Mesenchymal stem cell (in vitro differentiated cells and primary cell): ENCODE measurements at regions not wholly inside any gene's neighbourhood (a gene's known extent, or its start where the extent isn't known, plus 50 kb on each side); places are given as distances from the start of the nearest gene placed in this dataset.

Source experiments
- DNase-seq: peaks from one replicate; pipeline ENCODE4 v3.0.0-alpha.2; 2013
- H2AFZ ChIP-seq: one replicate; pipeline ENCODE4 v1.6.1; 2013; ENCODE audit warnings: low read depth, mild to moderate bottlenecking, control low read depth, inconsistent platforms, low read length, moderate library complexity
- H2AK5ac ChIP-seq: 2 replicates; pipeline ENCODE4 v1.6.1; 2013; ENCODE audit warnings: low read length, moderate library complexity, mild to moderate bottlenecking, inconsistent platforms; ENCODE audit not compliant: severe bottlenecking
- H2BK120ac ChIP-seq: one replicate; pipeline ENCODE4 v1.6.1; 2013; ENCODE audit warnings: low read depth, mild to moderate bottlenecking, inconsistent platforms, low read length, moderate library complexity
- H2BK12ac ChIP-seq, 2 experiments: one replicate each; pipeline ENCODE4 v1.6.1; 2013; ENCODE audit warnings: inconsistent platforms in 2 of 2, low read length in 2 of 2, mild to moderate bottlenecking in 2 of 2, moderate library complexity in 2 of 2, control low read depth in 1 of 2
- H2BK15ac ChIP-seq: one replicate; pipeline ENCODE4 v1.6.1; 2013; ENCODE audit warnings: mild to moderate bottlenecking, low read depth, inconsistent platforms; ENCODE audit not compliant: poor library complexity, severe bottlenecking
- H2BK5ac ChIP-seq: 2 replicates; pipeline ENCODE4 v1.6.1; 2013; ENCODE audit warnings: low read depth, mild to moderate bottlenecking, low read length, control low read depth, inconsistent platforms; ENCODE audit not compliant: poor library complexity, severe bottlenecking
- H3K14ac ChIP-seq, 2 experiments: one replicate each; pipeline ENCODE4 v1.6.1; 2013; ENCODE audit warnings: inconsistent platforms in 2 of 2, low read length in 2 of 2, control low read depth in 1 of 2, mild to moderate bottlenecking in 1 of 2, moderate library complexity in 1 of 2
- H3K18ac ChIP-seq, 2 experiments: one replicate each; pipeline ENCODE4 v1.6.1; 2013; ENCODE audit warnings: inconsistent platforms in 2 of 2, low read length in 2 of 2, control low read depth in 1 of 2, low read depth in 1 of 2, mild to moderate bottlenecking in 1 of 2
- H3K23ac ChIP-seq, 2 experiments: one replicate each; pipeline ENCODE4 v1.6.1; 2013; ENCODE audit warnings: inconsistent platforms in 2 of 2, low read length in 2 of 2, mild to moderate bottlenecking in 2 of 2, moderate library complexity in 2 of 2, control low read depth in 1 of 2
- H3K27ac ChIP-seq: 2 replicates; pipeline ENCODE4 v1.5.1; 2013; ENCODE audit warnings: mild to moderate bottlenecking, moderate library complexity, low read length, control low read depth, inconsistent platforms; ENCODE audit not compliant: poor library complexity, severe bottlenecking
- H3K27me3 ChIP-seq, 2 experiments: 2 replicates each; pipeline versions ENCODE4 v1.6.1 to v1.7.0; 2013; ENCODE audit warnings: low read length in 2 of 2, mild to moderate bottlenecking in 2 of 2, moderate library complexity in 2 of 2, control low read depth in 1 of 2, inconsistent platforms in 1 of 2; ENCODE audit not compliant: control insufficient read depth in 1 of 2, insufficient read depth in 1 of 2
- H3K36me3 ChIP-seq, 2 experiments: 2 replicates each; pipeline versions ENCODE4 v1.6.1 to v1.7.0; 2013; ENCODE audit warnings: low read length in 2 of 2, control low read depth in 1 of 2, inconsistent platforms in 1 of 2, low read depth in 1 of 2, mild to moderate bottlenecking in 1 of 2; ENCODE audit not compliant: insufficient read depth in 2 of 2, control insufficient read depth in 1 of 2
- H3K4ac ChIP-seq, 2 experiments: one replicate each; pipeline ENCODE4 v1.6.1; 2013; ENCODE audit warnings: inconsistent platforms in 2 of 2, low read length in 2 of 2, mild to moderate bottlenecking in 2 of 2, moderate library complexity in 2 of 2, control low read depth in 1 of 2, low read depth in 1 of 2
- H3K4me1 ChIP-seq: 2 replicates; pipeline ENCODE4 v1.6.1; 2013; ENCODE audit warnings: low read depth, low read length, control low read depth; ENCODE audit not compliant: control insufficient read depth, insufficient read depth
- H3K4me2 ChIP-seq: 2 replicates; pipeline ENCODE4 v1.6.1; 2013; ENCODE audit warnings: low read length, mild to moderate bottlenecking, inconsistent platforms; ENCODE audit not compliant: poor library complexity, severe bottlenecking
- H3K4me3 ChIP-seq, 2 experiments: 2 replicates each; pipeline versions ENCODE4 v1.5.1 to v1.7.0; 2013; ENCODE audit warnings: low read length in 2 of 2, mild to moderate bottlenecking in 2 of 2, control low read depth in 1 of 2, low read depth in 1 of 2; ENCODE audit not compliant: insufficient read depth in 1 of 2
- H3K79me1 ChIP-seq: replicated peaks from 2 replicates; pipeline ENCODE4 v1.6.1; 2013; ENCODE audit warnings: mild to moderate bottlenecking, control low read depth, low read length, inconsistent platforms; ENCODE audit not compliant: poor library complexity, severe bottlenecking
- H3K9ac ChIP-seq: 2 replicates; pipeline ENCODE4 v1.7.0; 2013; ENCODE audit warnings: mild to moderate bottlenecking, low read length, moderate library complexity
- H3K9me3 ChIP-seq: 2 replicates; pipeline ENCODE4 v1.7.0; 2013; ENCODE audit warnings: mild to moderate bottlenecking, low read length; ENCODE audit not compliant: control insufficient read depth
- H4K8ac ChIP-seq: one replicate; pipeline ENCODE4 v1.6.1; 2013; ENCODE audit warnings: inconsistent platforms, mild to moderate bottlenecking, low read length, moderate library complexity
- H4K91ac ChIP-seq: one replicate; pipeline ENCODE4 v1.6.1; 2013; ENCODE audit warnings: mild to moderate bottlenecking, low read length, inconsistent platforms
- WGBS: methylation state at CpG from one replicate; pipeline ENCODE4 v1.1.7; 2013; ENCODE audit warnings: mixed read lengths; 5-methylcytosine and 5-hydroxymethylcytosine counted together

- no peaks in the 10 kb centered on the region for H3K79me1 ChIP-seq
- no peak overlapping the region for H2BK15ac ChIP-seq
- no peak overlapping the region for H4K8ac ChIP-seq
- H3K27me3 ChIP-seq: no peaks in the 10 kb centered on the region
- no peak overlapping the region for H2BK120ac ChIP-seq
- no peak overlapping the region for H4K91ac ChIP-seq
- no peak for DNase-seq
- H3K9ac ChIP-seq: no peak overlapping the region
- H2AK5ac ChIP-seq: no peak overlapping the region
- H3K4me2 ChIP-seq: no peak overlapping the region
- no peak overlapping the region for H3K27ac ChIP-seq
- H3K14ac ChIP-seq: no peak overlapping the region
- H2BK12ac ChIP-seq: no peak overlapping the region
- no peak overlapping the region for H3K23ac ChIP-seq
- H3K9me3 ChIP-seq: no peaks in the 10 kb centered on the region
- H2BK5ac ChIP-seq: no peak overlapping the region
- no peak overlapping the region for H2AFZ ChIP-seq
- no peaks in the 10 kb centered on the region for H3K36me3 ChIP-seq
- no peak overlapping the region for H3K4ac ChIP-seq
- no peak overlapping the region for H3K18ac ChIP-seq
- no peak overlapping the region for H3K4me3 ChIP-seq
- H3K4me1 ChIP-seq: no peaks in the 10 kb centered on the region
Observed at GRCh38 chr7:85452674-85453073, 265.8 kb upstream of the SEMA3D start.

GRCh38 chr7:85449478-85449877 lies 262.6 kb upstream of the SEMA3D start:
- H4K8ac ChIP-seq: no peak overlapping the region
- WGBS: 98% methylated on average over 3 of the region's 3 CpGs
- no peaks in the 10 kb centered on the region for H3K4me1 ChIP-seq
- no peak overlapping the region for H2AK5ac ChIP-seq
- no peaks in the 10 kb centered on the region for H3K9me3 ChIP-seq
- H2BK5ac ChIP-seq: no peak overlapping the region
- no peak overlapping the region for H3K4me3 ChIP-seq
- no peaks in the 10 kb centered on the region for H3K27me3 ChIP-seq
- no peak for DNase-seq
- H3K14ac ChIP-seq: no peak overlapping the region
- no peak overlapping the region for H3K4me2 ChIP-seq
- no peak overlapping the region for H2BK12ac ChIP-seq
- H3K23ac ChIP-seq: no peak overlapping the region
- H2BK15ac ChIP-seq: no peak overlapping the region
- H3K18ac ChIP-seq: no peak overlapping the region
- H4K91ac ChIP-seq: no peak overlapping the region
- no peak overlapping the region for H2AFZ ChIP-seq
- no peaks in the 10 kb centered on the region for H3K36me3 ChIP-seq
- no peak overlapping the region for H3K27ac ChIP-seq
- no peaks in the 10 kb centered on the region for H3K79me1 ChIP-seq
- no peak overlapping the region for H3K9ac ChIP-seq
- H3K4ac ChIP-seq: no peak overlapping the region
- no peak overlapping the region for H2BK120ac ChIP-seq

- no peak overlapping the region for H2AK5ac ChIP-seq
- H3K4me3 ChIP-seq: no peak overlapping the region
- no peak overlapping the region for H2AFZ ChIP-seq
- H3K18ac ChIP-seq: no peak overlapping the region
- H3K14ac ChIP-seq: no peak overlapping the region
- no peaks in the 10 kb centered on the region for H3K9me3 ChIP-seq
- H3K36me3 ChIP-seq: no peaks in the 10 kb centered on the region
- no peaks in the 10 kb centered on the region for H3K79me1 ChIP-seq
- no peak for DNase-seq
- no peak overlapping the region for H2BK5ac ChIP-seq
- no peaks in the 10 kb centered on the region for H3K27me3 ChIP-seq
- 95% methylated on average over 1 of the region's 1 CpG for WGBS
- no peak overlapping the region for H3K23ac ChIP-seq
- H2BK12ac ChIP-seq: no peak overlapping the region
- no peak overlapping the region for H3K4me2 ChIP-seq
- no peak overlapping the region for H2BK120ac ChIP-seq
- H3K4ac ChIP-seq: no peak overlapping the region
- no peak overlapping the region for H3K9ac ChIP-seq
- H2BK15ac ChIP-seq: no peak overlapping the region
- no peak overlapping the region for H3K27ac ChIP-seq
- H3K4me1 ChIP-seq: no peaks in the 10 kb centered on the region
- H4K8ac ChIP-seq: no peak overlapping the region
- H4K91ac ChIP-seq: no peak overlapping the region
Observed at GRCh38 chr7:85447004-85447403, 260.1 kb upstream of the SEMA3D start.

- Histone ChIP-seq H3K4me2 (no peak overlapping the region), H3K79me1 (no peaks in the 10 kb centered on the region), H4K91ac (no peak overlapping the region), H2AFZ (no peak overlapping the region), H3K14ac (no peak overlapping the region), H3K18ac (no peak overlapping the region), H3K9ac (no peak overlapping the region), H3K23ac (no peak overlapping the region), H2BK15ac (no peak overlapping the region), H3K27ac (no peak overlapping the region), H2BK5ac (no peak overlapping the region), H3K4ac (no peak overlapping the region), H2AK5ac (no peak overlapping the region), H3K4me3 (no peak overlapping the region), H3K4me1 (no peaks in the 10 kb centered on the region), H3K27me3 (no peaks in the 10 kb centered on the region), H2BK120ac (no peak overlapping the region), H2BK12ac (no peak overlapping the region), H4K8ac (no peak overlapping the region), H3K36me3 (no peaks in the 10 kb centered on the region), H3K9me3 (no peaks in the 10 kb centered on the region)
- WGBS: 79% methylated on average over 2 of the region's 2 CpGs
- peak; percentile 75 for DNase-seq
Observed at GRCh38 chr7:85426487-85426960, 239.7 kb upstream of the SEMA3D start.
